Activated CD8-positive, alpha-beta memory T cell treated with anti-CD3 and anti-CD28 coated beads, Interleukin-2, amount 50 U/mL, for 4 hours (primary cell): ENCODE measurements at regions not wholly inside any gene's neighbourhood (a gene's known extent, or its start where the extent isn't known, plus 50 kb on each side); places are given as distances from the start of the nearest gene placed in this dataset.
"Not testable (repeated sequence)": the region's sequence is repeated elsewhere in the genome, so short reads cannot be mapped to it uniquely, and the experiment has no call there.

ENCODE experiments used
- DNase-seq: peaks from one replicate; pipeline ENCODE4 v3.0.0-alpha.2; 2020

DNA sequence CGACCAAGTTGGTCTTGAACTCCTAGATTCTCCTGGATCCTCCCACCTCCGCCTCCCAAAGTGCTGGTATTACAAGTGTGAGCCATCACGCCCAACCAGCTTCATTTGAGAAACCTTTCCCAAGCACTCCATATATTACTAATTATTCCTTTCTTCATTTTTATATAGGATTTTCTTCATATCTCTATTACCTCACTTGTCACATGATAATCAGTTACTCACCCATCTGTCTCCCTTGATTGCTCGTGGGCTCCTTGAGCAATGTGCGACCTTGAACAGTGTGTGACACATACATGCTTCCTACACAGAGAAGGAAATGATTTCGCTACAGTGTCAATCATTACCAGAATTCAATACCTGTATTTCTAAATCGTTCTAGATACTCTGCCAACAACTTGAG is 110.7 kb upstream of the C2CD4B start:
- no peak for DNase-seq

DNA sequence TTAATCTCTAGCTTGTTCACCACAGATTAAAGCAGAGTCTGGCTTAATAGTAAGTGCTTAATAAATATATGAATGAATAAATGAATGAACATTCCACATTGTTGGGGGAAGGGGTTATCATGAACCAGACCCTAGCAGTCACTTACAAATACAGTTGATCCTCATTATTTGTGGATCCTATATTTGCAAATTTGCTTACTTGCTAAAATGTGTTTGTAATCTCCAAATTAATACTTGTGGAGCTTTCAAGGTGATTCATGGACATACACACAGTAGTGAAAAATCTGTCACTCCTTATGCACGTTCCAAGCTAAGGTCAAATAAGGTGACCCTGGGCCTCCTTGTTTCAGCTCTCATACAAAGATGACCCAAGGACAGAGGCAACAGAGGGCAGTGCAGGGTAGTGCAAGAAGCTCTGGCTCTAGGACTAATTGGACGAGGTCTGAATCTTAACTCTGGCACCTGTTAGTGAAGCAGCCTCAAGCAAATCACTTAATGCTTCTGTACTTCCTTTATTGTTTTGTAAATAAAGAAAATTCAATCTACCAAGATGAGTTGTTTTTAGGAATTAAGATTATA is 112.8 kb upstream of the C2CD4B start:
- DNase-seq, result no peak

DNA sequence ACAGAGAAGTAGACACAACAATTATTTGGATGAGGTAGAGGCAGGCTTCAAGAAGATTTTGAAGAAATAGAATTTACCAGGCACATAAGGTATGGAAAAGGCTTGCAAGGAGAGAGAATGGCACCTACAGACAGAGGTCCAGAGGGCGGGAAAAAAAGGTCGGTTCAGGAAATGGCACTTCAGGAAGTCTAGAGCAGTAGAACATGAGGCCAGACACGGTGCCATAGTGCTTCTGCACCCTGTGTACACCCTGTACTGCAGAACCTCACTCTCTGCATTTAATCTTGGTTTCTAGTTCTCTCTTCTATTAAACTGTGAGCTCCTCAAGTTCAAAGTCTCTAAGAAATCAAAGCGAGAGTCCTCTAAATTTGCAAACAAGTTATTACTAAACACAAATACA is 113.4 kb upstream of the C2CD4B start:
- DNase-seq, result no peak

DNA sequence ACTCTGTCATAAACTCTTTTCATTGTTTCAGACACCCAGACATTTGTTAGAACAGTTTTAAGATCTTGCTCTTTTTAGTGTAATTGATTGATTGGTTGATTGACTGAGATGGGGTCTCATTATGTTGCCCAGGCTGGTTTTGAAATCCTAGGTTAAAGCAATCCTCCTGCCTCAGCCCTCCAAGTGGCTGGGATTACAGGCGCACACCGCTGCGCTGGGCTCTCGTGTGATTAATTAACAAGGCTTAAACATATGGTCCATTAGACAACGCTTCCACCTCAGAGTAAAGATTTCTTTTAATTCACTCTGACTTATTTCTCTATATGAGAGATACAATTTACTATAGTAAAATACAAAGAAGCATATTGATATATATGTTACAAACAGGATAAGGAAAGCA is 114.0 kb upstream of the C2CD4B start:
- no peak for DNase-seq

DNA sequence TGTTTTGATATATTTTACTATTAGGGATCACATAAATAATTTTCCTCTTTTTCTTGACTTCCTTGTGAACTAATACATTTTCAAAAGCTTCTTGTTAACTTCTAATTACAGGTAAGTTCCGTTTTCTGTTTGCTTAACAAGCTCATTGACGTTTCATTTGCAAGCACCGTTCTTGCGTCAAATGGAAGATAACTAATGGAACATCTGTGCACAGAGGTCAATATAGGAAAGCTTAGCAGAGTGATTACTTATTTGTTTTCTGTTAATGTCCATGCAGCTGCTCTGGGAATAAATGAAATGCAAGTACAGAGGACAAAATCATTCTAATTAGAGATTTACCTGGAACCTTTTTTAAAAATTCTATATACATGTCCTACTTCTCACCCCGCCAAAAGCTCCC is 115.5 kb upstream of the C2CD4B start:
- no peak for DNase-seq

DNA sequence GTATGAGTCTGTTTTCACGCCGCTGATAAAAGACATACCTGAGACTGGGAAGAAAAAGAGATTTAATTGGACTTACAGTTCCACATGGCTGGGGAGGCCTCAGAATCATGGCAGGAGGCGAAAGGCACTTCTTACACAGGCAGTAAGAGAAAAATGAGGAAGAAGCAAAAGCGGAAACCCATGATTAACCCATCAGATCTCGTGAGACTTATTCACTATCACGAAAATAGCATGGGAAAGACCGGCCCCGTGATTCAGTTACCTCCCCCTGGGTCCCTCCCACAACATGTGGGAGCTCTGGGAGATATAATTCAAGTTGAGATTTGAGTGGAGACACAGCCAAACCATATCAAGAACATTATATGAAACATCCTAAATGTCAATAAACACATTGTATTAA is 116.7 kb upstream of the C2CD4B start:
- DNase-seq, result not testable (repeated sequence)

DNA sequence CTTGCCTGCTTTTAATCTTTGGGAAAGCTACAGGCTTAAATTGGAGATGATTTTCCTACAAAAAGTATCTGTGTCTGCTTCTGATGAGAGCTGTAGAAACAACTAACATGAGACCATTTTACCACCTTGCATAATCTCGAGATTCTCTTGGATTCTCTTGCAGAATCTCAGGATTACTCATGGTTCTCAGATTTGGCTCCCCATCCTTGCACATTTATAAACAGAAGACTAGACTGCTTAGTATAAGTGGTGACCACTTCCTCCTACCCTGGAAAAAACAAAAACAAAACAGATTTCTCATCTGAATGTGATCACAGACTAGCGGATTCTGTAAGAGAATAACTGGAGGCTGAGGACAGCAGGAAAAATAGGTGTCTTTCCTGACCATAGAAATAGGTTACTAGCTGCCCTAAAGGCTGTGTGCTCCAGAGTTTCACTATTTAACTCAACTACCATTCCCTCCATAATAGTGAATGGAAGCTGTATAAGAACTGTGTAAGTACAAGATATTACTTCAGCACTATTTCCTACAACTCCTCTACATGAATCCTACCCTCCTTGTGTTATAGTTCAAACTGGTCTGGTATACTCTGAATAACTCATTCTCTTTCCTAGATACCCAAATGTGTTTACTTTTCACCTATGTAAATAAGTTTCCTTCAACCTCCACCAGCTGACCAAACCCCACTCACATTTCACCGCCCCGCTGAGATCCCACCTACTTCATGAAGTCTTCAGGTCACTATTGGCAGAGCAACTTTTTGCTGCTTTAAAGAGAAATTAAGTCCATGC is 122.2 kb upstream of the C2CD4B start:
- DNase-seq, result no peak

- DNase-seq, result no peak
These were observed 123.4 kb upstream of the C2CD4B start for GRCh38 chr15:62288361-62289017.

DNA sequence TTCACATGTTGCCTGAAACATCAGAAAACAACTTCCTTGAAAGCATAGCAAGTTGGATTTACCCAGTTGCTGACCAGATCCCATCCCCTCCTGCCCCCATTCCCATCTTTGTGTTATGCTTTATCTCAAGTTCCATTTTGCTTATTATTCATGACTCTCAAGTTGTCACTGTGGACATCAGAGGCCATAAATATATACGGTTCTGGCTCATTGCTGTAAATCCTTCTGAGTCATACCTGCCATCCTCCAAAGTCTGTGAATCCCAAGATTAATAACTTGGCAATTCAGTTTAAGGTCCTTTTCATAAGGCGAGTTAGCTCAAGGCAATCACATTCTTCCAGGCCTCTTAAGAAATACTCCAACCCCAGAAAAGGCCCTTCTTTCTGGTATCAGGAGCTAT is 126.2 kb upstream of the C2CD4B start:
- DNase-seq, result no peak

GRCh38 chr15:62296756-62297507 is 131.8 kb upstream of the C2CD4B start:
- no peak for DNase-seq

- no peak for DNase-seq
These were observed 132.4 kb upstream of the C2CD4B start for GRCh38 chr15:62297522-62297921.

- no peak for DNase-seq
These were observed 132.8 kb upstream of the C2CD4B start for GRCh38 chr15:62297933-62298332.

DNA sequence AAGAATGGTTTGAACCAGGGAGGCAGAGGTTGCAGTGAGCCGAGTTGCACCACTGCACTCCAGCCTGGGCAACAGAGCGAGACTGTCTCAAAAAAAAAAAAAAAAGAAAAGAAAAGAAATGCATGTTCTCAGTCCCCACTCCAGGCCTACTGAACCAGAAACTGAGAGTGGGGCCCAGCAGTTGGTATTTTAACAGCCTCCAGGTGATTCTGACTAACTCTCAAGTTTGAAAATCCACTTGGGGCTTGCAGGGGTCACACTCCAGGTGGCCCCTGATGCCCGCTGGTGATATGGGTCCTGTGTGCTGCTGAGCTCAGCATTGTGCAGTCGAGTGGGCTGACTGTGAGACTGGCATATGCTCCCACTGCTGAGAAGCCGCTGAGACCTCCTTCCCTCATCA is 133.7 kb upstream of the C2CD4B start:
- DNase-seq, result no peak

- no peak for DNase-seq
These were observed 134.5 kb upstream of the C2CD4B start for GRCh38 chr15:62299541-62299940.

GRCh38 chr15:62301993-62302675 is 137.0 kb upstream of the C2CD4B start:
- DNase-seq, result no peak

- no peak for DNase-seq
These were observed 141.9 kb upstream of the C2CD4B start for GRCh38 chr15:62306851-62307504.

- DNase-seq, result no peak
These were observed 142.5 kb upstream of the C2CD4B start for GRCh38 chr15:62307551-62307950.

- no peak for DNase-seq
These were observed 151.5 kb upstream of the C2CD4B start for GRCh38 chr15:62316413-62317060.

- no peak for DNase-seq
These were observed 155.2 kb upstream of the C2CD4B start for GRCh38 chr15:62320259-62320658.

DNA sequence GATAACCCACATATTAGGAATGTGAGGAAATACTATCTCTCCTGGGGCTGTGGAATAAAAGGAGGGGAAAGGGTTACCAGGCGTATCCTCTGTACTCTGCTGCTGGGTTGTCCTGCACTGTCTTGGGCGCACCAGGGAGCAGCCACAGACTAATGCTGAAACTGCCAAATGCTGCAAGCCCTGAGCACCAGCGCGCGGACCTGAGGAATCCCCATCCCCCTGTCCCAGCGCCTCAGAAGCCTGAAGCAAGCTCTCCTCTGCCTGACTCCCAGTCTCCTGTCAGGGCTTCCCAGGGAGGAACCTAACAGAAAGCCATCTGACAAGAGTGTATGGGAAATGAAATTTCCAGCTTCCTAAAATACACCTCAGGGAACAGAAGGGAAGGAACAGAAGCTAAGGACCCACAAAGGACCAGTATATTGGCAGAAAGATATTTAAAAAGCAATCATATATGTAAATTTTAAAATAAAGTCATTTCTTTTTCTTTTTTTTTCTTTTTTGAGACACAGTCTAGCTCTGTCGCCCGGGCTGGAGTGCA is 158.3 kb upstream of the C2CD4B start:
- DNase-seq, result no peak

GRCh38 chr15:62324382-62324781 is 159.3 kb upstream of the C2CD4B start:
- no peak for DNase-seq

GRCh38 chr15:62325597-62325996 is 160.5 kb upstream of the C2CD4B start:
- no peak for DNase-seq
